GM11168 (cell line): ENCODE measurements at regions not wholly inside any gene's neighbourhood (a gene's known extent, or its start where the extent isn't known, plus 50 kb on each side); places are given as distances from the start of the nearest gene placed in this dataset.
"Not testable (repeated sequence)": the region's sequence is repeated elsewhere in the genome, so short reads cannot be mapped to it uniquely, and the experiment has no call there.

Experiments used
- in situ Hi-C: fragments of 300-500 bp; cut with MboI; formaldehyde crosslinking; loops from one replicate; pipeline ENCODE4 v1.12.0; 2022; ENCODE audit warnings: low sequenced_read_pairs; ENCODE audit not compliant: unreplicated experiment

DNA sequence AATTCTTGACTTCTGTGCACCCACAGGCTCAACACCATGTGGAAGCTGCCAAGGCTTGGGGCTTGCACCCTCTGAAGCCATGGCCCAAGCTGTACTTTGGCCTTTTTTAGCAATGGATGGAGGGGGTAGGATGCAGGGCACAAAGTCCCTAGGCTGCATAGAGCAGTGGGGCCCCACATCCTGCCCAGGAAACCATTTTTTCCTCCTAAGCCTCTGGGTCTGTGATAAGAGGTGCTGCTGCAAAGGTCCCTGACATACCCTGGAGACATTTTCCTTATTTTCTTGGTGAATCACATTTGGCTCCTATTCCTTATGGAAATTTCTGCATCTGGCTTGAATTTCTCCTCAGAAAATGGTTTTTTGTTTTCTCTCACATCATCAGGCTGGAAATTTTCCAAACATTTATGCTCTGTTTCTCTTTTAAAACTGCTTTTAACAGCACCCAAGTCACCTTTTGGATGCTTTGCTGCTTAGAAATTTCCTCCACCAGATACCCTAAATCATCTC is 482.7 kb upstream of the TLE4 start:
- in situ Hi-C loops = no loop called here

DNA sequence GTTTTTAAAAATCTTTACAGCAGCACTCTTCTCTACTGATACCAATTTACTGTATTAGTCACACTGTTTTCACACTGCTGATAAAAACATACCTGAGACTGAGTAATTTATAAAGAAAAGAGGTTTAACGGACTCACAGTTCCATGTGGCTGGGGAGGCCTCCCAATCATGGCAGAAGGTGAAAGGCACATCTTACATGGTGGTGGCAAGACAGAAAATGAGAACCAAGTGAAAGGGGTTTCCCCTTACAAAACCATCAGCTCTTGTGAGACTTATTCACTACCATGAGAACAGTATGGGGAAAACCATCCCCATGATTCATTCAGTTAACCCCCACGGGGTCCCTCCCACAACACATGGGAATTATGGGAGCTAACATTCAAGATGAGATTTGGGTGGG is 481.9 kb upstream of the TLE4 start:
- in situ Hi-C loops = not testable (repeated sequence)

DNA sequence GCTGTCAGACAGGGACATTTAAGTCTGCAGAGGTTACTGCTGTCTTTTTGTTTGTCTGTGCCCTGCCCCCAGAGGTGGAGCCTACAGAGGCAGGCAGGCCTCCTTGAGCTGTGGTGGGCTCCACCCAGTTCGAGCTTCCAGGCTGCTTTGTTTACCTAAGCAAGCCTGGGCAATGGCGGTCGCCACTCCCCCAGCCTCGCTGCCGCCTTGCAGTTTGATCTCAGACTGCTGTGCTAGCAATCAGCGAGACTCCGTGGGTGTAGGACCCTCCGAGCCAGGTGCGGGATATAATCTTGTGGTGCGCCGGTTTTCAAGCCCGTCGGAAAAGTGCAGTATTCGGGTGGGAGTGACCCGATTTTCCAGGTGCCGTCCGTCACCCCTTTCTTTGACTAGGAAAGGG is 468.5 kb upstream of the TLE4 start:
- in situ Hi-C loops = not testable (repeated sequence)

DNA sequence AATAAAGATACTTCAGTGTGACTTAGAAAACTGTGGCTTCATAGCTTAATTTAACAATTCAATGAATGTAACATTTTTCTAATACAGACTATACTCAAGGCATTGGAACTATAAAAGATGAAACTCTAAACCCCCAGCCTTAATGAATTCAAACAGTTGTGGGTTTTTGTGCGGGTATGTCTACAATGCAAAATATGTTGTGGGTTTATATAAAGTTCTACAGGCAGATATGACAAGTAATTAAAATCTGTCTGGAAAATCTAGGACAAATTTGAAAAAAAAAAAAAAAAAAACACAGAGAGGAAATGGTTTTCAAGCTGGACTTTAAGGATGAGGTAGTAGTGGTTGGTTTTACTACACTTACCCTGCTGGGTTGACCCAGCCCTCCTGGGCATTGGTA is 467.5 kb upstream of the TLE4 start:
- in situ Hi-C loops = no loop called here

DNA sequence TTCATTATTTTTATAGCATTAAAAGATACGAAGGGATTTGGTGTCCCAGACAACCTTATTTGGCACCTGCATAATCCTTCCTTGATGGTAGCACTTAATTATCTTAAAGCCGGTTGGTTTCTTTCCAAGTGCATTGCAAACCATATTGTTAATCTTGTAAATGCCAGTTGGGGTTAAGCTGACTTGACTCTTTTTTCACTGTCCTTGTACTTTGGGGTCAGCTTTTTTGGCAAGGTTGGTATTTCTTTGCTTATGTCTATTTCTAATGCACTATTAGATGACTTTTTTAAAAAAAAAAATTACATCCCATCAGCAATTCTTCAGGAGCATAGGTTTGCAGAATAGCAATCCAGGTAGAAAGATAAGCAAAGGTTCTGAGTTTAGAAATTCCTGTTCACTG is 466.8 kb upstream of the TLE4 start:
- in situ Hi-C loops = no loop called here

DNA sequence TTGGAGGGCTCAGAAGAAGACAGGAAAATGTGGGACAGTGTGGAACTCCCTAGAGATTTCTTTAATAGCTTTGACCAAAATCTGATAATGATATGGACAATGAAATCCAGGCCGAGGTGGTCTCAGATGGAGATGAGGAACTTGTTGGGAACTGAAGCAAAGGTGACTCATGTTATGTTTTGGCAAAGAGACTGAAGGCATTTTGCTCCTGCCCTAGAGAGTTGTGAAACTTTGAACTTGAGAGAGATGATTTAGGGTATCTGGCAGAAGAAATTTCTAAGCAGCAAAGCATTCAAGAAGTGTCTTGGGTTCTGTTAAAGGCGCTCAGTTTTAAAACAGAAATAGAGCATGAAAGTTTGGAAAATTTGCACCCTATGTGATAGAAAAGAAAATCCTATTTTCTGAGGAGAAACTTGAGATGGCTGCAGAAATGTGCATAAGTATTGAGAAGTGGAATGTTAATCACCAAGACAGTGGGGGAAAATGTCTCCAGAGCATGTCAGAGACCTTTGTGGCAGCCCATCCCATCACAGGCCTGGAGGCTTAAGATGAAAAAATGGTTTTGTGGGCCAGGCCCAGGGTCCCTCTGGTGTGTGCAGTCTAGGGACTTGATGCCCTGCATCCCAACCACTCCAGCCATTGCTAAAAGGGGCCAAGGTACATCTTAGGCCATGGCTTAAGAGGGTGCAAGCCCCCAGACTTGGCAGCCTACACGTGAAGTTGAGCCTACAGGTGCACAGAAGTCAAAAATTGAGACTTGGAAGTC is 463.7 kb upstream of the TLE4 start:
- in situ Hi-C loops = no loop called here

DNA sequence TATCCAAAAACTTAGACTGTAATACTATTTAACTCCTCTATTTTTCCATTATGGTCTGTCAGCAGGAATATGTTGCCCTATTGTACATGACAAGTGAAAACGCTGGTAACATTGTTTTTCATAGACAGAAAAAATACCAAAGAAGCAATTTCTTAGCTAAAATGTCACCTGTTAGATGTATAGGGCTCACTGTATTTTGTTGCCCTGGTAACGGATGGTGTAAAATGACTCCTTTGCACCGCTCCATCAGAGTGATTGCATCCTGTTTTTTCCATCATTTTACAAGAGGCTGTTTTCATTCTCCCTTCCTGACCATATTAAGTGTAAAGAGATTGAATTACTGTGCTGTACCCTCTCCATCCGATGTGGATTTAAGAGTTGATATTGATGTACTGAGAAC is 460.1 kb upstream of the TLE4 start:
- in situ Hi-C loops = no loop called here

DNA sequence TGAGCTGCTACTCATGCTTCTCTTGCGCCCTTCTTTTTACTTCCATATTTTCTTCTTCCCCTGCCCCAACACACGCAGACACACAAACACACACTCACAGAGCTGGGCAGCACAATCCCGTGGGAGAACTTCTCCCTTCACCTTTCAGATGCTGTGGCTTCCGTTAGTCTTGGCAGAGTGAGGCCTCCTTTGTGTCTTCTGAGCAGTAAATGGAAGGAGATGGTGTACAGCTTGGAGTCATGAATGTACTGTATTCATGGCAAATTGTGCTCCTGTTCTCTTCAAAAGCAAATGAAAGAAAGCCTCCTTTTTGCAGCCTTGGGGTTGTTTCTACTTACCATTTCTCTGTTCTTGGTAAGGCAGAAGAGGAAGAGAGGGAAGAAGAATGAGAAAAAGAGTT is 456.6 kb upstream of the TLE4 start:
- in situ Hi-C loops = no loop called here

DNA sequence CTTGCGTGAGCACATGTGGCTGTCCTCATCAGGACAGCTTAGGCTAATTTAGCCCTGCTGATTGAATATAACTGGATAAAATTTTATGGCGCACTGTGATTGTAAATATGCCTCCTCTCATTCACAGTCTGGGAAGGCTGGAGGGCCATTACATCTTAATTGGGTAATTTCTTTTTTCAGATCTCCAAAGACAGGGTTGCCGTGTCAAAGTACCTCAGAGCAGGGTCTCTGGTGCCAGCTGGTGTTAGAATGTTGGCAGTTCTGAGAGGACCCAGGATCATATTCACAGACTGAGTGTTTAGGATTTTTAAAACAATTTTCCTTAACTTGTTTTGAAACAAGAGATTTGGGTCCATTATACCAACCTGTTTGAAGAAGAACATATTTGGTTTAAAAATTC is 455.7 kb upstream of the TLE4 start:
- in situ Hi-C loops = no loop called here

DNA sequence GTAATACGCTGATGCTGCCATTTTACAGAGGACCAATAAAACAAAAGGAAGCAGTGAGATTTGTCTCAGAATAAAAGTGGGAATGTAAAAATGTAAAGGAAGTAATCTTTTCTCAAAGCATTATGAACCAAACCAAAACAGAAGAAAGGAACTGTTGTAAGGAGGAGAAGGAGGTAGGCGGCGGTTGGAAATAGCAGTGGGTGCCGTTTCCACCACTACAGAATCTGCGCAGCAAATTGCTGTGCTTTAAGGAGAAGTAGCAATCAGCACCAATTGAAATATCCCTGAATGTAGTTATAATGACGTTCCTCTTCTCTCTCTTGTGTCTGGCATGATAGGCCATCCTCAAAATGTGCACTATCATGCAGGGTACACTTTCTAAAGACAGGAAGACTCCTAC is 455.1 kb upstream of the TLE4 start:
- in situ Hi-C loops = no loop called here

DNA sequence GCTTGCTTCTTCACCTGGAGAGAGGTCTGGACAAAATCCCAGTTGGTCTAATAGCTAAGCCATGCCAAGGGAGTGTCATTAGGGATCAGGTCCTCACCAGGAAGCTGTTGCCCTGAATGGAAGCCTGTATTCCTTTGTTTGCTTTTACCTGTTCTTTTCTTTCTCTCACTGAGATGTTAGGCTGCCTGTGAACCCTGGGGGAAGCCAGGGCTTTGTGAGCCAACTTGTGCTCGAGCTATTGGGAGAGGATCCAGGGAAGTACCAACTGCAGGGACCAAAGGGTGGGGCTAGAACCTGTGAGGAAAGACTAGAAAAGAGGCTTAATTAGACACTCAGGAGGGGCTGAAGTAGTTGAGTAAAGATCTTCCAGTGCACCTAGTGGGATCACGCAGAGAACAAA is 451.2 kb upstream of the TLE4 start:
- in situ Hi-C loops = no loop called here

DNA sequence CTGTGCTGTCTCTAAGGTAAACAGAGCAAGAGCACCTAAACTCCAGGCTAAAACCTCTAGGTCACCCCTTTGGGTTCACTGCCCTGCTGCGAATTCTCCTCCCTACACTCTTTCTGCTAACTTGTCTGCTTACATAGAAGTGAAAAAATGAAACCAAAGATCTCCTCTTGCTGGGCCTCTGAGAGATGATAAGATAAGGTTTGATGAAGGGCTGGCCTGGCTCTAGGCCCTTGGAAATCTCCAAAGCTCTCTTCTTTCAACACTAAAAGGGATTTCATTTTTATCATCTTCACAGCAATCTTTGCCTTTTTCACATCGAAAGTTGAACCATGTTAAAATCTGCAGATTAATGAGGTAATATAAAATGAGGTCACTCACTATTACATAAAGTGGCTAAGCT is 450.8 kb upstream of the TLE4 start:
- in situ Hi-C loops = no loop called here

DNA sequence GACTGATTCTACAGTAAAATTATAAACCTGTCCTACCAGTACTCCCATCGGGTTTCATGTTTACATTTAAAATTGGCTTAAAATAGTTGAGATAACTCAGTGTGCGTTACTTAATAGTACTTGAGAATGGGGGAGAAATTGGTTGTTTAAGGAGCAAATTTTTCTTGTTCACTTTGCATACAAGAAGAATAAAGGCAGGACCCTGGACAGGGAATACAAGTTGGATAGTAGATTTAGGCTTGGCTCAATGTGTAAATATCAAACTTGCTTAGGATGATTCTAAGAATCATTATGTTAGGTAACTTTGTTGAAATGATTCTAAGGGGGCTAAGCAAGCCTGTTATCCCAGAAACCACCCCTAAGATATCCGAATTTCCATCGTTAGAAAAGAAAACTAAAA is 448.4 kb upstream of the TLE4 start:
- in situ Hi-C loops = no loop called here

DNA sequence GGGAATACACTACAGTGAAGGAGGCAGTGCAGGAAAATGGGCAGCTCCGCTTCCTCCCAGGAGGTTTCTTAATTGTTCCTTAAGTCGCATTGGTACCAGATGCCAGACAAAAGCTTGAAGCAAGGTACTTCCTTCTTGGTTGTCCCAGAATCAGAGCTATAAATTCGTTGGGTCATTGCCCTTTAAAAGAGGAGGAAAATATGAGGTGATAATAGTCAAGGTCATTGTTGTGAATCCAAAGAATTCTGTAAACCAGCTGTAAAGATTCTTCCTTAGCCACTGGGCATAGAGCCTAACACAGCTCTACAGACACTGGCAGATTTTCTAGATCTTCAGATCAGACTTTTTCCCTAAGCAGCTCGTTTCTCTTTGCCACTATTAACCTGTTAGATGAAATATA is 444.1 kb upstream of the TLE4 start:
- in situ Hi-C loops = no loop called here

DNA sequence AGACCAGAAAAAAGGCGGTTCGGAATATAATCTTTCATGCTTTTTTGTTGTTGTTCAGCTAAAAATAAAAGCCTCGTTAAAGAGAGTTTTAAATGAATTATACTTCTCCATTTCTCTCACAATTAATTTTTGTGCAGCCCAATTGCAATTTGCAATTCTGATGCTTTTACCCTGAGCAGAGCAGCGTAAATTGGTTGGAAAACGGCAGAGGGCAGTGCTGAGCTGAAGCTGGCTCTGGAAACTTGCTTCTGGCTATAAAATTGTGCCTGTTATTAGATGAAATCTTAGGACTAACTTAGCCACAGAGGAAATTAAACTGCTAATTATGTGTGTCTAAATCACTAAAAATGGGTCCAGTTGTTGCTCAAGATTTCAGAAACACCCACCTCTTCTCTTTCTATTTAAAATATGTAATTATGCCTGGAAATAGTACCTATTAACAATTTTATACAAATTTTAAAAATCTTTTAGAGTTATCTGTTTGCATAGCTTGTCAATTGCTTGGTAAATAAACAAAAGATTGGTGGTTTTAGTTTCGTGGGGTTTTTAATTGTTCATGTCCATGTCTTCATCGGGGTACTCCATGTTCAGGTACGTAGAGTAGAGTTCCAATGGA is 441.8 kb upstream of the TLE4 start:
- in situ Hi-C loops = no loop called here

DNA sequence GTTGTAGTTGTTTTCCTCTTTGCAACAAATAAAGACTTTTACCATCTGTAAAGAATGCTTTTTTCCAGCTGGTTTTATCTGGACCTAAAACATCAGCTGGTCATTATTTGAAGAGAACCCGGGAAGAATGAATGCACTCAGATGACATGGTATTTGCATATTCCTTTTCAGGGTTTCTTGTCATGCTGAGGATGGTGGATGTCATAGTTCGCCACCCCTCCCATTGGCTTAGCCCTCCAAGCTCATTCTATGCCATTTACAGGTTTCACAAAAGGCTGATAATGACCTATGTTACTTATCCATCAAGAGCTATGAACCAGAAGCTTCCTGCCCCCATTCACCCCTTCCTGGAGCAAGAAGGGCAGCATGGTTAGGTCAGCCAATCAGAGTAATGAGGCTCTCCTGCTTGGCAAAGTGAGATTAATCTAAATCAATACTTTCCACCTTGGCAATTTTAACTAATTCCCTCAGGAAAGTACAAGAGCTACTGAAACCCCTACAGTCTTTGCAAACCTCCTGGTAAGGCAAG is 440.5 kb upstream of the TLE4 start:
- in situ Hi-C loops = no loop called here

DNA sequence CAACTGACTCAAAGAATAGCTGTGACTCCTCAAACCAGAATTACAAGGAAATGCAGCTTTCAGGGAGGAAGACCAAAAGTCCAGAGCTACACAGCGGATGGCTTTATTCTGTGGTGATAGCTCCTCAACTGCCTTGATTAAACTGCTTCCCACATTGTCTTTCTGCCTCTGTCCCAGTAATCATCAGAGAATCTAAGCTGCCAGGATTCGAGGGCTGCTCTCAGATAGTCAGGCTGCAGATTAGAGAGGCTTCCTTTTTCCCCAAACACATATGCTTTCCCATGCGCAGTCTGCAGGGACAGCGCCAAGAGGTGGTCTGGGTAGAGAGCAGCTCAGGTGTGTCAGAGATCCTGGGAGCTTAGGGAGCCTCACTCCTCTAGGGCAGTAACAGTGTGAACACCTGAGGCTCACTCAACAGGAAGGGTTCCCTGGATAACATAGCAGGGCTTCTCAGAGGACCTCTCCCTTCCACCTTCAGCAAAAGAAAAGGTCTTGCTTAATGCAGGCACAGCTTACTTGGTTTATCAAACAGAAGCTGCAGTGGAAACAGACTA is 439.9 kb upstream of the TLE4 start:
- in situ Hi-C loops = no loop called here

DNA sequence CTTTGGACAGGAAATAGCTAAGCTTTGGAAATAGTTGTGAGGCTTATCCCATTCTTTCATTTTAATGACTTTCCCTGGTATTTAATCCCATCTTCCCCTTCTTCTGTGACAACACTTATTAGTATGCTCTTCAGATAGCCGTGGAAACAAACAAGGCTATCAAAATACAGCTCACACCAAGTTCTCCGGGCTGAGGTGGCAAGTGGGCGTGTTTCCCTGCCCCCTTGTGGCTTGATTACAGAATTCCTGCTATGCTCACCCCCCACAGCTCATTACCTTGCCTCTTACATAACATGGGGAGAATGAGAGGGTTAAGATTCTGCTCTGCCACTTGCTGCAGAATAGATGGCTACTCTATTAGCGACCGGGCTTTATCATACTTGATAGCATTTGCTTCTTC is 437.1 kb upstream of the TLE4 start:
- in situ Hi-C loops = no loop called here

DNA sequence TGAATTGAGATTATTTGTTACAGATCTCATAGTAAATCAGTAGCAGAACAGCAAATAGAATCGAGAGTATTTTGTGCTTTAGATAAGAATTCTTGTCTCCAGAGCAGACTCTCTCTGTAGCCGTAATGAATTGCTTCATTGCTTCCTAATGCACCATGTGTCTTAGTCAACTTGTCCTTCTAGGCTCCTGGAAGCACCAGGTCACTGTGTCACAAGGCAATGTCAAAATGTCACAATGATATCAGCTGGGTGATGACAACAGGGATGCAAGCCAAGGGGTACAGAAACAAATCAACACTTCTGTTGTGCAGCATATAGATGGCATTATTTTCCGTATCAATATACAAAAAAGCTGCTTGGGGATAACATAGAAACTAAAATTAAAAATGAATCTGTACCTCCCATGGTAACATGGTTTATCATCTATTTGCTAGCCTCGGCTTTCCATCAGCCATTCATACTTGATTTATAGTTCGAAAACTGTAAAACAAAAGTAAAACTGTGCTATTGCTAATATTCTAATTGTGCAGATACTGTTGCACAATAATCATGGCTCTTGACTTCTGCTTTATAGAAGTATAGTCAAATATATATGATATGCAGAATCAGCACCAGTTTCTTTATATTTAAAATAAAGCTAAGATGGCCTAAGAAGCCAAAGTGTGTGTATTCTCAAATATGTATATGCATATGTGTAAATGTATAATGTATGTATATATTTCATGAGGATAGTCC is 435.9 kb upstream of the TLE4 start:
- in situ Hi-C loops = no loop called here

DNA sequence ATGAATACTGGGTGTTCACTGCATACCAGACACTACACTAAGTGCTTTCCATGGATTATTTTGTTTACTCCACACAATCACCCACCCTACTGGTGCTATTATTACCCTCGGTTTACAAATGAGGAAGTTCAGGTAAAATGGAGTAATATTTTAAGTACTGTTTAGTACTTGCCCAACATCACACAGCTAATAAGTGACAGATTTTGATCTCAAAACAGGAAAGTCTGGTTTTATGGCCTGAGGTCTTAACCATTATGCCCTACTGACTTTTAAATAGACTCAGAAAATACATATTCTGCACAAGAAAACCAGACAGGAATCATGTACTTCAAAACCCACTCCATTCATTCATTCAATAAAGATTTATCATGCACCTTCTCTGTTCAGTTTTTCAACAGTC is 431.0 kb upstream of the TLE4 start:
- in situ Hi-C loops = no loop called here

DNA sequence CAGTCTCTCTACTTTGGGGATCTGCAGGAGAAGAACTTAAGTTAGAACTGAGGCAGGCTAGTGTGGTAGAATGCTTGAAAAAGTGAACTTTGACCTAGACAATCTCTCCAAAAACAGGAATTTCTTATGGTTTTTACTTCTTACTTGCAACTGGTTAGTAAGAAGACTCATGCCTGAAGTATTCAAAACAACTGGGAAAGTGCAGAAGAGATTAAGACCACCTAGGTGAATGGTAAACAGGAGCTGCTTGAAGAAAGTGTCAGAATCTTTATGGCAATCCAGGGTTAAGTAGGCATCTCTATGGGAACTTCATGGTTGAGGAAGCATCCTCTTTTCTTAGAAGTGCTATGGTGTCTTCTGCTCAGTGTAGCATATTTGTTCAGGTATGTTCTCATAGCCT is 428.6 kb upstream of the TLE4 start:
- in situ Hi-C loops = no loop called here
